DND-41 (cell line): ENCODE measurements at regions not wholly inside any gene's neighbourhood (a gene's known extent, or its start where the extent isn't known, plus 50 kb on each side); places are given as distances from the start of the nearest gene placed in this dataset.

ENCODE experiments used
- ATAC-seq: fragments of 200-7000 bp; cut with Tn5 transposase; 3 replicates; pipeline ENCODE4 v1.9.1; 2021; ENCODE audit warnings: low read depth; ENCODE audit not compliant: insufficient read depth
- DNase-seq: peaks from one replicate; pipeline ENCODE4 v3.0.0-alpha.2; 2020
- H2AFZ ChIP-seq: 2 replicates; pipeline ENCODE4 v1.6.0; 2012; ENCODE audit warnings: low read depth, low read length
- H3K27ac ChIP-seq: 2 replicates; pipeline ENCODE4 v1.5.1; 2012; ENCODE audit warnings: low read length, inconsistent platforms
- H3K27me3 ChIP-seq: fragments of 200-600 bp; sonication (generic); 2 replicates; pipeline ENCODE4 v1.6.0; 2012; ENCODE audit warnings: low read length, mild to moderate bottlenecking, inconsistent platforms; ENCODE audit not compliant: insufficient read depth, poor library complexity
- H3K36me3 ChIP-seq: 2 replicates; pipeline ENCODE4 v1.5.1; 2012; ENCODE audit warnings: low read length, inconsistent platforms; ENCODE audit not compliant: insufficient read depth
- H3K4me1 ChIP-seq: 2 replicates; pipeline ENCODE4 v1.5.1; 2012; ENCODE audit warnings: mild to moderate bottlenecking, low read length; ENCODE audit not compliant: insufficient read depth
- H3K4me2 ChIP-seq: 2 replicates; pipeline ENCODE4 v1.6.0; 2012; ENCODE audit warnings: mild to moderate bottlenecking, moderate library complexity, low read length, inconsistent platforms; ENCODE audit not compliant: insufficient read depth
- H3K4me3 ChIP-seq, 2 experiments: fragments of 200-600 bp in 1 of 2; shearing (Covaris generic) in 1 of 2; 2 replicates each; pipeline ENCODE4 v1.5.1; 2012 to 2016; ENCODE audit warnings: inconsistent platforms in 2 of 2, low read length in 2 of 2, mild to moderate bottlenecking in 2 of 2, low read depth in 1 of 2, moderate library complexity in 1 of 2
- H3K79me2 ChIP-seq: 2 replicates; pipeline ENCODE4 v1.6.0; 2012; ENCODE audit warnings: low read length, inconsistent platforms; ENCODE audit not compliant: insufficient read depth
- H3K9ac ChIP-seq: 2 replicates; pipeline ENCODE4 v1.6.0; 2012; ENCODE audit warnings: low read depth, mild to moderate bottlenecking, inconsistent platforms, low read length, moderate library complexity
- H3K9me3 ChIP-seq: 2 replicates; pipeline ENCODE4 v1.5.1; 2012; ENCODE audit warnings: low read length, moderate library complexity, mild to moderate bottlenecking, inconsistent platforms; ENCODE audit not compliant: insufficient read depth, severe bottlenecking
- H4K20me1 ChIP-seq: 2 replicates; pipeline ENCODE4 v1.6.0; 2012; ENCODE audit warnings: low read length; ENCODE audit not compliant: insufficient read depth
- CTCF ChIP-seq: IDR thresholded peaks from 2 replicates; pipeline ENCODE4 v1.5.1; 2012; ENCODE audit warnings: borderline replicate concordance, low read length, moderate library complexity, mild to moderate bottlenecking; ENCODE audit not compliant: poor library complexity, severe bottlenecking; ENCODE audit errors: extremely low read depth
- EZH2 ChIP-seq: IDR thresholded peaks from 3 replicates; pipeline ENCODE4 v1.6.1; 2012; ENCODE audit warnings: borderline replicate concordance, low read depth, mild to moderate bottlenecking, moderate library complexity, low read length, inconsistent platforms; ENCODE audit not compliant: severe bottlenecking

- H3K27me3 ChIP-seq: peaks cover 3% of the 10 kb centered on the region
- no peaks in the 10 kb centered on the region for H4K20me1 ChIP-seq
- no peaks in the 10 kb centered on the region for H3K4me1 ChIP-seq
- no peaks in the 10 kb centered on the region for H3K9me3 ChIP-seq
- H3K79me2 ChIP-seq: no peaks in the 10 kb centered on the region
- H2AFZ ChIP-seq: no peak overlapping the region
- DNase-seq (no peak), ATAC-seq (no peak)
- no peak overlapping the region for H3K9ac ChIP-seq
- no peak overlapping the region for H3K27ac ChIP-seq
- no peak overlapping the region for H3K4me3 ChIP-seq
- TF ChIP-seq EZH2 (no peak), CTCF (no peak)
- H3K4me2 ChIP-seq: no peak overlapping the region
- H3K36me3 ChIP-seq: no peaks in the 10 kb centered on the region
Measured at GRCh38 chr16:73750639-73751038, 546.0 kb upstream of the PSMD7 start.

- peaks cover 3% of the 10 kb centered on the region for H3K27me3 ChIP-seq
- no peaks in the 10 kb centered on the region for H3K9me3 ChIP-seq
- H3K36me3 ChIP-seq: no peaks in the 10 kb centered on the region
- no peak for DNase-seq
- H3K9ac ChIP-seq: no peak overlapping the region
- no peaks in the 10 kb centered on the region for H3K79me2 ChIP-seq
- H3K4me2 ChIP-seq: no peak overlapping the region
- TF ChIP-seq CTCF (no peak), EZH2 (no peak)
- no peak overlapping the region for H3K4me3 ChIP-seq
- H3K27ac ChIP-seq: no peak overlapping the region
- H4K20me1 ChIP-seq: no peaks in the 10 kb centered on the region
- H3K4me1 ChIP-seq: no peaks in the 10 kb centered on the region
- no peak for ATAC-seq
- H2AFZ ChIP-seq: no peak overlapping the region
Measured at GRCh38 chr16:73747328-73747727, 549.3 kb upstream of the PSMD7 start.

GRCh38 chr16:73746554-73746953 is 550.1 kb upstream of the PSMD7 start:
- Histone ChIP-seq H3K27me3 (peaks cover 3% of the 10 kb centered on the region), H3K79me2 (no peaks in the 10 kb centered on the region), H2AFZ (no peak overlapping the region), H3K4me2 (no peak overlapping the region), H3K4me3 (no peak overlapping the region), H3K27ac (no peak overlapping the region), H3K9ac (no peak overlapping the region), H3K4me1 (no peaks in the 10 kb centered on the region), H3K36me3 (no peaks in the 10 kb centered on the region), H3K9me3 (no peaks in the 10 kb centered on the region), H4K20me1 (no peaks in the 10 kb centered on the region)
- TF ChIP-seq CTCF: no peak
- TF ChIP-seq EZH2: no peak
- no peak for DNase-seq
- no peak for ATAC-seq
